Natural killer cell (primary cell): ENCODE measurements at regions not wholly inside any gene's neighbourhood (a gene's known extent, or its start where the extent isn't known, plus 50 kb on each side); places are given as distances from the start of the nearest gene placed in this dataset.

Source experiments
- ATAC-seq, 3 donors: fragments of 150-1000 bp in 2 of 3; fragments of 200-7000 bp in 1 of 3; cut with Tn5 transposase; 1 replicate in 1 of 3; 2 replicates in 2 of 3; pipeline ENCODE4 v1.10.0; 2021; ENCODE audit warnings: mild to moderate bottlenecking in 2 of 3, moderate library complexity in 2 of 3
- DNase-seq, 2 donors: peaks; one replicate each; pipeline versions ENCODE4 v3.0.0 to v3.0.0-alpha.2; 2013 to 2021; ENCODE audit warnings: mixed read lengths in 1 of 2
- H3K27ac ChIP-seq: one replicate; pipeline ENCODE4 v1.5.1; 2013; ENCODE audit warnings: mild to moderate bottlenecking, low read length
- H3K27me3 ChIP-seq: one replicate; pipeline ENCODE4 v1.6.1; 2013; ENCODE audit warnings: low read length; ENCODE audit not compliant: control insufficient read depth, insufficient read depth
- H3K36me3 ChIP-seq: one replicate; pipeline ENCODE4 v1.6.1; 2013; ENCODE audit warnings: low read length; ENCODE audit not compliant: control insufficient read depth, insufficient read depth
- H3K4me1 ChIP-seq: one replicate; pipeline ENCODE4 v1.6.1; 2013; ENCODE audit warnings: low read length; ENCODE audit not compliant: control insufficient read depth, insufficient read depth
- H3K4me3 ChIP-seq: one replicate; pipeline ENCODE4 v1.5.1; 2013; ENCODE audit warnings: low read length
- H3K9me3 ChIP-seq: one replicate; pipeline ENCODE4 v1.6.1; 2013; ENCODE audit warnings: low read length; ENCODE audit not compliant: control insufficient read depth, insufficient read depth
- H3K27ac Mint-ChIP-seq, 2 donors: one replicate each; pipeline ENCODE4 v1.8.0; 2022; ENCODE audit warnings: mild to moderate bottlenecking in 2 of 2, mixed read lengths in 2 of 2, moderate library complexity in 1 of 2
- H3K27me3 Mint-ChIP-seq, 2 donors: one replicate each; pipeline ENCODE4 v1.8.0; 2022; ENCODE audit warnings: low read depth in 2 of 2, mixed read lengths in 2 of 2
- H3K36me3 Mint-ChIP-seq: one replicate; pipeline ENCODE4 v1.8.0; 2022; ENCODE audit warnings: mixed read lengths
- H3K4me1 Mint-ChIP-seq, 2 donors: one replicate each; pipeline ENCODE4 v1.8.0; 2022; ENCODE audit warnings: mixed read lengths in 2 of 2
- H3K4me3 Mint-ChIP-seq: one replicate; pipeline ENCODE4 v1.8.0; 2022; ENCODE audit warnings: mild to moderate bottlenecking, moderate library complexity, mixed read lengths
- H3K9me3 Mint-ChIP-seq, 2 donors: one replicate each; pipeline ENCODE4 v1.8.0; 2022; ENCODE audit warnings: mixed read lengths in 2 of 2
- WGBS: methylation state at CpG from one replicate; pipeline ENCODE4 v1.1.7; 2013; ENCODE audit warnings: missing lambda C conversion rate; ENCODE audit not compliant: insufficient coverage; 5-methylcytosine and 5-hydroxymethylcytosine counted together
- intact Hi-C: fragments of 100-400 bp; cut with micrococcal nuclease; formaldehyde crosslinking; loops from one replicate; pipeline ENCODE4 v1.14.2; 2022
- TF ChIP-seq, protein P1 (sequence below): fragments of 200-600 bp; IDR thresholded peaks from one replicate; pipeline ENCODE4 v1.8.0; 2022; ENCODE audit warnings: antibody characterized with exemption

DNA sequence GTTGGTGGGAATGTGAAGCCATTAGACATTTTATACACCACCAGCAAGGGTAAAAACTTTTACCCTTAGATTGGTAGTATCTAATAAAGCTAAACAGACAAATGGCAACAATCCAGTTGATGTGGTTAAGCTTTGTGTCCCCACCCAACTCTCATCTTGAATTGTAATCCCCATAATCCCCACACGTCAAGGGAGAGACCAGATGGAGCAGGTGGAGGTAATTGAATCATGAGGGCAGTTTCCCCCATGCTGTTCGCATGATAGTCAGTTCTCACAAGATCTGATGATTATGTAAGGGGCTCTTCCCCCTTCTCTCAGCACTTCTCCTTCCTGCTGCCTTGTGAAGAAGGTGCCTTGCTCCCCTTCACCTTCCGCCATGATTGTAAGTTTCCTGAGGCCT lies 602.3 kb downstream of the NUF2 start:
- Histone ChIP-seq H3K9me3 (no peaks in the 10 kb centered on the region), H3K36me3 (no peaks in the 10 kb centered on the region), H3K27me3 (no peaks in the 10 kb centered on the region), H3K4me3 (no peak overlapping the region), H3K4me1 (peaks cover 3% of the 10 kb centered on the region), H3K27ac (no peak overlapping the region)
- intact Hi-C loops = no loop called here
- no peak for DNase-seq
- TF ChIP-seq, protein P1, sequence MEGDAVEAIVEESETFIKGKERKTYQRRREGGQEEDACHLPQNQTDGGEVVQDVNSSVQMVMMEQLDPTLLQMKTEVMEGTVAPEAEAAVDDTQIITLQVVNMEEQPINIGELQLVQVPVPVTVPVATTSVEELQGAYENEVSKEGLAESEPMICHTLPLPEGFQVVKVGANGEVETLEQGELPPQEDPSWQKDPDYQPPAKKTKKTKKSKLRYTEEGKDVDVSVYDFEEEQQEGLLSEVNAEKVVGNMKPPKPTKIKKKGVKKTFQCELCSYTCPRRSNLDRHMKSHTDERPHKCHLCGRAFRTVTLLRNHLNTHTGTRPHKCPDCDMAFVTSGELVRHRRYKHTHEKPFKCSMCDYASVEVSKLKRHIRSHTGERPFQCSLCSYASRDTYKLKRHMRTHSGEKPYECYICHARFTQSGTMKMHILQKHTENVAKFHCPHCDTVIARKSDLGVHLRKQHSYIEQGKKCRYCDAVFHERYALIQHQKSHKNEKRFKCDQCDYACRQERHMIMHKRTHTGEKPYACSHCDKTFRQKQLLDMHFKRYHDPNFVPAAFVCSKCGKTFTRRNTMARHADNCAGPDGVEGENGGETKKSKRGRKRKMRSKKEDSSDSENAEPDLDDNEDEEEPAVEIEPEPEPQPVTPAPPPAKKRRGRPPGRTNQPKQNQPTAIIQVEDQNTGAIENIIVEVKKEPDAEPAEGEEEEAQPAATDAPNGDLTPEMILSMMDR = no peak
- WGBS = 91% methylated on average over 2 of the region's 3 CpGs
- ATAC-seq = no peak
- peaks cover 5 to 7% of the 10 kb centered on the region in 2 donors for H3K9me3 Mint-ChIP-seq
- H3K4me3 Mint-ChIP-seq = no peak overlapping the region
- peaks cover 5 to 12% of the 10 kb centered on the region in 2 donors for H3K4me1 Mint-ChIP-seq
- no peaks in the 10 kb centered on the region for H3K36me3 Mint-ChIP-seq
- no peak overlapping the region for H3K27ac Mint-ChIP-seq
- H3K27me3 Mint-ChIP-seq = no peaks in the 10 kb centered on the region

DNA sequence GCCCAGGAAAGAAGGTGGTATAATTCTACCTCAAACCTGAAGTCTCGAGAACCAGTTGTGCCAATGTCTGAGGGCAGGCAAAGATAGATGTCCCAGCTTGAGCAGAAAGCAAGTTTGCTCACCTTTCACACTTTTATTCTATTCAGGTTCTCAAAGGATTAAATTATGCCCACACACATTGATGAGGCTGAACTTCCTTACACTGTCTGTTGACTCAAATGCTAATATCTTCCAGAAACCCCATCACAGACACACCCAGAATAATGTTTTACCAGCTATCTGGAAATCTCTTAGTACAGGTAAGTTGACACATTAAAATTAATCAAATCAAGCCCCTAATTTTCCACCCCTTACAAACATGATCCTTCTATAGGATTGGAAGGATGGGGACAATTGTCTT lies 605.7 kb downstream of the NUF2 start:
- H3K9me3 ChIP-seq = no peaks in the 10 kb centered on the region
- ATAC-seq = no peak
- TF ChIP-seq, protein P1 = no peak
- H3K4me3 Mint-ChIP-seq = no peak overlapping the region
- peak overlapping the region in 1 of 2 donors; percentile 34 for H3K27ac Mint-ChIP-seq
- H3K36me3 ChIP-seq = no peaks in the 10 kb centered on the region
- no peaks in the 10 kb centered on the region for H3K27me3 ChIP-seq
- H3K9me3 Mint-ChIP-seq = peaks cover 7 to 9% of the 10 kb centered on the region in 2 donors
- no peak overlapping the region for H3K4me3 ChIP-seq
- 67% methylated on average over 1 of the region's 1 CpG for WGBS
- H3K27ac ChIP-seq = no peak overlapping the region
- no peaks in the 10 kb centered on the region for H3K27me3 Mint-ChIP-seq
- no peaks in the 10 kb centered on the region for H3K36me3 Mint-ChIP-seq
- no peak for DNase-seq
- intact Hi-C loops = no loop called here
- peaks cover 3 to 12% of the 10 kb centered on the region in 2 donors for H3K4me1 Mint-ChIP-seq
- peaks cover 3% of the 10 kb centered on the region for H3K4me1 ChIP-seq

DNA sequence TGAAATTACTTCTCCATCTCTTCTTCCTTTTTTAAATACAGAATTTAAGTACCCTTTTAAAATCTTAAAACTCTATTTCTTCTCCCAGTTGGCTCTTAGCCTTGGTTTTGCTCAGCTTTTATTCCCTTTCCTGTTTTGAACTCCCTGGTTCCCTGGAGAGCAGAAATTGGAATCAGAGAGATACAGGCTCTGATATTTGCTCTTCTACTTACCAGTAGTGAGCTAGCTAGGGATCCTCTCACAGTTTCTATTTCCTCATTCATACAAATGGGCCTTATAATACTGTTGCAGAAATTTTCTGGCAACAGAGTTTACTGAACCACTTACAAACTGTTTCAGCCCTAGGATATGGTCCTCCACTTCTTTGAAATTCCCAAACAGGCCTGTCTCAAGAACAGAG lies 606.3 kb downstream of the NUF2 start:
- no peak overlapping the region for H3K4me3 ChIP-seq
- Mint-ChIP-seq H3K4me3 (no peak overlapping the region), H3K27ac (peak overlapping the region in 1 of 2 donors; percentile 34), H3K4me1 (peaks cover 0 to 17% of the 10 kb centered on the region in 2 donors), H3K9me3 (peaks cover 7 to 9% of the 10 kb centered on the region in 2 donors), H3K36me3 (no peaks in the 10 kb centered on the region), H3K27me3 (no peaks in the 10 kb centered on the region)
- no peaks in the 10 kb centered on the region for H3K9me3 ChIP-seq
- intact Hi-C loops = no loop called here
- ATAC-seq (no peak), DNase-seq (no peak)
- H3K4me1 ChIP-seq = peaks cover 3% of the 10 kb centered on the region
- TF ChIP-seq, protein P1 = no peak
- H3K27ac ChIP-seq = peak overlapping the region; percentile 64
- H3K27me3 ChIP-seq = no peaks in the 10 kb centered on the region
- H3K36me3 ChIP-seq = no peaks in the 10 kb centered on the region

DNA sequence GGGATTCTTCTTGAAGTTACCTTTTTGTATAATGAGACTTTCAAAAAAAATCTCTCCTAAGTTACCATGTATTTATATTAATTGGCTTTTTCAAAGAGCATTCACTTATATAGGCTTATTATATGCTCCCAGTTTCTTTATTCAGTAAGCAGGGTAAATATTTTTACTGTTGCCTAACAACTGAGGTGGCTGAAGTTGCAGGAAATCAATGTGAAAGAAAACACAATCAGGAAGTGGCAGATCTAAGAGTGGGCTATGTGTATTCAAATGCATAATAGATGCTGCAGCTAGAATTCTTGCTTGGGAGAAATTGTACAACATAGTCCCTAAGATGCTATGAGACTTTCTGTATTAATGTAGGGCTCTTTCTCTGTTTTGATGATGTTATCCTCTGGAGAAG lies 606.9 kb downstream of the NUF2 start:
- no peaks in the 10 kb centered on the region for H3K36me3 ChIP-seq
- H3K4me1 ChIP-seq = peaks cover under 1% of the 10 kb centered on the region
- Mint-ChIP-seq H3K27me3 (no peaks in the 10 kb centered on the region), H3K4me1 (peaks cover 0 to 23% of the 10 kb centered on the region in 2 donors), H3K4me3 (no peak overlapping the region), H3K36me3 (no peaks in the 10 kb centered on the region), H3K27ac (peak overlapping the region in 1 of 2 donors; percentile 34), H3K9me3 (peaks cover 7 to 9% of the 10 kb centered on the region in 2 donors)
- intact Hi-C loops = no loop called here
- H3K27ac ChIP-seq = peak overlapping the region; percentile 64
- no peak overlapping the region for H3K4me3 ChIP-seq
- TF ChIP-seq, protein P1 = no peak
- ATAC-seq = peak in 2 of 3 donors; percentile 52 to 78
- no peaks in the 10 kb centered on the region for H3K27me3 ChIP-seq
- H3K9me3 ChIP-seq = no peaks in the 10 kb centered on the region
- peak in 1 of 2 donors; percentile 3 for DNase-seq
